ENCODE measurements at regions not wholly inside any gene's neighbourhood (a gene's known extent, or its start where the extent isn't known, plus 50 kb on each side); places are given as distances from the start of the nearest gene placed in this dataset.
A peak's percentile ranks its signal among the peaks of the same experiment; 100 is the strongest.

- H3K9me3 ChIP-seq (ENCODE audit: control insufficient read depth, insufficient read depth, low read depth, low read length), result no peaks in the 10 kb centered on the region
- H3K4me3 ChIP-seq (replicated peaks in 1 of 4; ENCODE audit: control extremely low read depth in 1 of 4, insufficient read depth in 1 of 4, low read depth in 3 of 4, low read length in 4 of 4), result no peak overlapping the region
Observed at GRCh38 chr2:223523551-223524001, 78.6 kb downstream of the SCG2 start.

GRCh38 chr2:223524066-223524465 is 78.1 kb downstream of the SCG2 start:
- DNase-seq (ENCODE audit: low read depth in 2 of 2), result no peak
- Histone ChIP-seq H3K27me3 (ENCODE audit: control insufficient read depth, insufficient read depth, low read length) (no peaks in the 10 kb centered on the region), H2AFZ (ENCODE audit: low read length) (no peak overlapping the region), H3K9me3 (ENCODE audit: control insufficient read depth, insufficient read depth, low read depth, low read length) (no peaks in the 10 kb centered on the region), H4K20me1 (ENCODE audit: control insufficient read depth, extremely low read depth, insufficient read depth, low read length) (no peaks in the 10 kb centered on the region), H3K27ac (ENCODE audit: insufficient read depth, low read length) (no peak overlapping the region), H3K36me3 (ENCODE audit: control insufficient read depth, insufficient read depth, low read length) (no peaks in the 10 kb centered on the region), H3K79me2 (ENCODE audit: control insufficient read depth, insufficient read depth, low read length) (no peaks in the 10 kb centered on the region), H3K4me3 (replicated peaks in 1 of 4; ENCODE audit: control extremely low read depth in 1 of 4, insufficient read depth in 1 of 4, low read depth in 3 of 4, low read length in 4 of 4) (no peak overlapping the region), H3K4me2 (ENCODE audit: extremely low read depth, insufficient read depth, low read length) (no peak overlapping the region), H3K4me1 (ENCODE audit: control insufficient read depth, extremely low read depth, insufficient read depth, low read length) (peaks cover 3% of the 10 kb centered on the region), H3K9ac (ENCODE audit: insufficient read depth, low read length) (no peak overlapping the region)
- TF ChIP-seq EZH2 (IDR thresholded peaks at IDR 0.05; ENCODE audit: low read length, missing control alignments) (no peak), CTCF (conservative IDR thresholded peaks at IDR 0.05 in 1 of 2, IDR thresholded peaks at IDR 0.05 in 1 of 2; ENCODE audit: low read depth in 1 of 2, low read length in 2 of 2) (no peak)

More at GRCh38 chr2:223523551-223524001, 78.6 kb downstream of the SCG2 start:
- TF ChIP-seq EZH2 (IDR thresholded peaks at IDR 0.05; ENCODE audit: low read length, missing control alignments) (no peak), CTCF (conservative IDR thresholded peaks at IDR 0.05 in 1 of 2, IDR thresholded peaks at IDR 0.05 in 1 of 2; ENCODE audit: low read depth in 1 of 2, low read length in 2 of 2) (no peak)
- Histone ChIP-seq H3K4me1 (ENCODE audit: control insufficient read depth, extremely low read depth, insufficient read depth, low read length) (peaks cover 3% of the 10 kb centered on the region), H3K79me2 (ENCODE audit: control insufficient read depth, insufficient read depth, low read length) (no peaks in the 10 kb centered on the region), H4K20me1 (ENCODE audit: control insufficient read depth, extremely low read depth, insufficient read depth, low read length) (no peaks in the 10 kb centered on the region), H3K9ac (ENCODE audit: insufficient read depth, low read length) (no peak overlapping the region), H3K36me3 (ENCODE audit: control insufficient read depth, insufficient read depth, low read length) (no peaks in the 10 kb centered on the region), H3K27ac (ENCODE audit: insufficient read depth, low read length) (no peak overlapping the region), H2AFZ (ENCODE audit: low read length) (no peak overlapping the region), H3K27me3 (ENCODE audit: control insufficient read depth, insufficient read depth, low read length) (no peaks in the 10 kb centered on the region), H3K4me2 (ENCODE audit: extremely low read depth, insufficient read depth, low read length) (no peak overlapping the region)
- peak; percentile 29 to 73 for DNase-seq (ENCODE audit: low read depth in 2 of 2)

- TF ChIP-seq EZH2 (IDR thresholded peaks at IDR 0.05; ENCODE audit: low read length, missing control alignments) (no peak), CTCF (conservative IDR thresholded peaks at IDR 0.05 in 1 of 2, IDR thresholded peaks at IDR 0.05 in 1 of 2; ENCODE audit: low read depth in 1 of 2, low read length in 2 of 2) (no peak)
- DNase-seq (ENCODE audit: low read depth in 2 of 2), result peak in 1 of 2 donors; percentile 34
Observed at GRCh38 chr2:223526106-223526505, 76.1 kb downstream of the SCG2 start.

More at GRCh38 chr2:223526106-223526505, 76.1 kb downstream of the SCG2 start:
- Histone ChIP-seq H3K79me2 (ENCODE audit: control insufficient read depth, insufficient read depth, low read length) (no peaks in the 10 kb centered on the region), H3K9me3 (ENCODE audit: control insufficient read depth, insufficient read depth, low read depth, low read length) (no peaks in the 10 kb centered on the region), H3K27me3 (ENCODE audit: control insufficient read depth, insufficient read depth, low read length) (no peaks in the 10 kb centered on the region), H4K20me1 (ENCODE audit: control insufficient read depth, extremely low read depth, insufficient read depth, low read length) (no peaks in the 10 kb centered on the region), H2AFZ (ENCODE audit: low read length) (no peak overlapping the region), H3K27ac (ENCODE audit: insufficient read depth, low read length) (no peak overlapping the region), H3K9ac (ENCODE audit: insufficient read depth, low read length) (no peak overlapping the region), H3K4me3 (replicated peaks in 1 of 4; ENCODE audit: control extremely low read depth in 1 of 4, insufficient read depth in 1 of 4, low read depth in 3 of 4, low read length in 4 of 4) (no peak overlapping the region), H3K4me2 (ENCODE audit: extremely low read depth, insufficient read depth, low read length) (no peak overlapping the region), H3K4me1 (ENCODE audit: control insufficient read depth, extremely low read depth, insufficient read depth, low read length) (peaks cover 3% of the 10 kb centered on the region), H3K36me3 (ENCODE audit: control insufficient read depth, insufficient read depth, low read length) (no peaks in the 10 kb centered on the region)

Data from fibroblast of lung (primary cell).